HT-29 (cell line): ENCODE measurements at regions not wholly inside any gene's neighbourhood (a gene's known extent, or its start where the extent isn't known, plus 50 kb on each side); places are given as distances from the start of the nearest gene placed in this dataset.

Experiments
- DNase-seq: peaks from one replicate; pipeline ENCODE4 v3.0.0-alpha.2; 2015; ENCODE audit warnings: low spot score

DNA sequence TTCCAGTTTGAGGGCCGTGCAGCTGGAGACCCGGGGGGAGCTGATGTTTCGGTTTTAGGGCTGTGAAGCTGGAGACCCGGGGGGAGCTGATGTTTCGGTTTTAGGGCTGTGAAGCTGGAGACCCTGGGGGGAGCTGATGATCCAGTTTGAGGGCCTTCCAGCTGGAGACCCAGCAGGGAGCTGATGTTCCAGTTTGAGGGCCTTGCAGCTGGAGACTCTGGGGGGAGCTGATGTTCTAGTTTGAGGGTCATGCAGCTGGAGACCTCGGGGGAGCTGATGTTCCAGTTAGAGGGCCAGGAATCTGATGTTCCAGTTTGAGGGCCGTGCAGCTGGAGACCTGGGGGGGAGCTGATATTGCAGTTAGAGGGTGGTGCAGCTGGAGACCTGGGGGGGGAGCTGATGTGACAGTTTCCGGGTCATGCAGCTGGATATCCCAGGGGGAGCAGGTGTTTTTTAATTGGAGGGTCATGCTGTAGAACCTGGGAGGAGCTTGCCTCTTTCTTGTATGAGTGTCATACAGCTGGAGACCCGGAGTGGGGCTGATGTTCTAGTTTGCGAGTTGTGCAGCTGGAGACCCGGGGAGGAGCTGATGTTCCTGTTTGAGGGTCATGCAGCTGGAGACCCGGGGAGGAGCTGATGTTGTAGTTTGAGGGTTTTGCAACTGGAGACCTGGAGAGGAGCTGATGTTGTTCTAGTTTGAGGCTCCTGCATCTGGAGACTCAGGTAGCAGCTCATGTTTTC is 153.2 kb downstream of the RTP5 start:
- no peak for DNase-seq

DNA sequence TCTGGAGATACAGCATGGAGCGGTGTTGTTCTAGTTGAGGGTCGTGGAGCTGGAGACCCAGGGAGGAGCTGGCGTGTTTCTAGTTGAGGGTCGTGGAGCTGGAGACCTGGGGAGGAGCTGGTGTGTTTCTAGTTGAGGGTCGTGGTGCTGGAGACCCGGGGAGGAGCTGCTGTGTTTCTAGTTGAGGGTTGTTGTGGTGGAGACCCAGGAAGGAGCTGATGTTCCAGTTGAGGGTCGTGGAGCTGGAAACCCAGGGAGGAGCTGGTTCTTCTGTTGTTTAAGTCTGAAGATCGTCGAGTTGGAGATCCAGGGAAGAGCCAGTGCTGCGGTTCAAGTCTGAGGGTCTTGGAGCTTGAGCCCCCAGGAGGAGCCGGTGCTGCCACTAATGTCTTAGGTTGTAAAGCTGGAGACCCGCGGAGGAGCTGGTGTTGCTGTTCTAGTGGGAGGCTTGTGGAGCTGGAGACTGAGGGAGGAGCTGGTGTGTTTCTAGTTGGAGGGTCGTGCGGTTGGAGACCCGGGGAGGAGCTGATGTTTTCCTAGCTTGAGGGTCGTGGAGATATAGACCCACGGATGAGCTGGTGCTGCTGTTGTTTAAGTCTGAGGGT is 155.3 kb downstream of the RTP5 start:
- no peak for DNase-seq

DNA sequence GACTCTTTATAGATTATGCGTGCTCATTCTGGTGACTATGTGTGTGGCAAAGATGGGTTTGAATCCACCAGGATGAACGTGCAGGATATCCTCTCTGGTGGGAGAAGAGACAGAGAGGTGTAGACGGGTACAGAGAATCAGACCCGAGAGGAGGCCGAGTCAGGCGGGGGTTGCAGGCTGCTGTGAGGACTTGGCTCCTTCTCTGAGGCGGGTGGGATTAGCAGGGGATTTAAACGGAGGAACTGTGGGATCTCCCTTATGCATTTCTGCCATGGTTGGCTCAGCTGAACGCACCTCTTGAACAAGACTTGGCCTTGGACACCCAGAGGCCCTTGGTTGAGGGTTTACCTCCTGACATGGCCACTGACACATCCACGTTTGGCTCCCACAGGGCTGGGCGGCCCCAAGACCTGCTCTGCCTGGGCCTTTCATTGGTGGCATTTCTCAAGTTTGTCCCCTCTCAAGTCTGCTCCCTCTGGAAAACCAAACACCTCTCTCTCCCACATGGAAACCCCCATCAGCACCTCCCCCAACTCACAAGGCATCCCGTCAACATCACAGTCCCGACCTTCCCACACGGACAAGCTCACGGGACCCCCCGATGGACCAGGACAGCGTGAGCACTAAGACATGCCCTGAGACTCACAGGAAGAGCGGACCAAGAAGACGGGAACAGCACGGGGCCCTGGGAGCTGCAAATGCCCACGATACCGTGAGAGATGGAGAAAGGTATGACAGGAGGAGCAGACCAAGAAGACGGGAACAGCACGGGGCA is 158.3 kb downstream of the RTP5 start:
- DNase-seq = no peak

DNA sequence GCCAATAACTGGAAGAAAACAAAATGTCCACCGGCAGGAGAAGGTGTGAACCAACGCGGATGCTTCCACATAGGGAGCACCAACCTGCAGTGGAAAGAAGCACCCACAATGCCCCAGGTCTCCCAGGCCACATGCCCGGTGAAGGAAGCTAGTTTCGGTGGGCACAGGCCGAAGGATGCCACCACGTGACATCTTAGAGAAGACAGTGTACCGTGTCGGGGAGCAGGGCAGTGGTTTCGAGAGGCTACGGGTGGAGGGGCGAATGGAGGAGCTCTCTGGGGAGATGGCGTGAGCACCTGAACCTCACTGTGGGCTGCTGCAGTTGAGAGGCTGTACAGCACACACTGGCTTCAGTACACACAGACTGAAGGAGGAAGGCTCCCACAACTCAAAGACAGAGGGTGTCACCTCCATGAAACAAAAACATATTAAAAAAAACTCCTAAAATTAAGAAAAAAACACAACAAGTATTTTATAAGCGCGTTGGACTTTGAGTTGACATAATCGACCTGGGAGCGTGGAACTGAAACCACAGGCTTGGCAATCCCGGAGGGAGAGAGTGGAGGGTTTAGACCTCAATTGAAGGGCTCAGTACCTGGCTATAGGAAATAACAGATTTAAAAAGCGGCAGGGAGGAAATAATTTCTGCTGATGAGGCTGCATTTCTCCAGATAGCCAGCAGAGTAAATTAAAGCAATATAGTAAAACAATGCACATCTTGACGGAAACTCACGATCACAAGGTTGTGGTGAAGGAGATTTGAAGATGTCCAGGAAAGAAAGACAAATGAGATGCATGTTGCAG is 160.1 kb downstream of the RTP5 start:
- peak; percentile 4 for DNase-seq

DNA sequence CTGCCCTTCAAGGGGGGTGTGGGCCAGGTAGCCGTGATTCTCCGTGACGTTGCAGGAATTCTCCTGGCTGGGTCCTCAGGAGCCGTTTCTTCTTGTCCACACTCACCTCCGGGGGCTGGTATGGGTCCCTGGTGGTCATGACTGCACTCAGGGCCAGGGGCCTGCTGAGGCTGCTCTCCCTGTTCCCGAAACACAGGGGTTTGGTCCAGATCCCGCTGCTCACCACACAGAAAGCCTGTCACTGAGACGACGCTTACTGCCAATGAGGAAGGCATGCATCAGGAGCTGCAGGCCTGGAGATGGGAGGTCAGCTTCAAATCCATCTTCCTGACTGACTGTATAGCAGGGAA is 160.7 kb downstream of the RTP5 start:
- no peak for DNase-seq

DNA sequence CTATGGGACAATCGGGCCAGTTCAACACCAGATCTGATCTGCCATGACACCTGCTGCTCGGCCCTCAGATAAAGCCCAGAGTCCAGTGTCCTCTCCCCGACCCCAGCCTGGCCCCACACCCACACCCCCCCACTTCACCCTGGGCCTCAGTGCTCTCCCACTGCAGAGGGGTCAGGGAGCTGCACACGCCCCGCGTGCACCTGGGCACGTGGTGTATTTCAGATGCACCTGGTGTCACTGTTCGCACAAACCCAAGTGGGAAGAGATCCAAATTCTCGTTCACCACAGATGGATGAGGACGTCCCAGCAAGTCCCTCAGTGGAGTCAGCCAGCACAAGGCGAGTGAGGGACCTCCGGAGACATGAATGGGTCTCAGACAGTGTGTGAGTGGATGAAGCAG is 161.3 kb downstream of the RTP5 start:
- no peak for DNase-seq

DNA sequence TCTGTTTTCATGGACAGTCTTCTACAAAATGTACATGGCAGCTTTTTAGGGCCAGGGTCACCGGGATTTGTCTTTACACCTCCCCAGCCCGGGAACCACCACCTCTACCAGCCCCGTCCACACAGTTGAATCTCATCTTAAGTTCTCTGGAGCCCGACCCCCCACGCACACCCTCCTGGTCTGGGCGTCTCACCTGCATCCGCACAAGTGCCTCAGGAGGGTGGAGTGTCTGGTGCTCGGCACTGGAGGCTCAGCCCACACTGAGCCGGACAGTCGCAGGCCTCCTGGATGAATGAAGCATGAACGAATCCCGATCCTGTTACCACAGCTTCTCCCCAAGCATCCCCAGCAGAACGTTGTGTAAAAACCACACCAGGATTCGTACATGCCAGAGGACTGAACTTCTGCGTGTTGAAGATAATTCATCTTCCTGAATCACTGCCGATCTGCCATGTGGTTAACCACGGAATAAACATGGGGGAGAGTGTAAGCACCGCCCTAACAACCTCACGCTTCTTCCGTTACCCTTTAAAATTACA is 162.0 kb downstream of the RTP5 start:
- no peak for DNase-seq

DNA sequence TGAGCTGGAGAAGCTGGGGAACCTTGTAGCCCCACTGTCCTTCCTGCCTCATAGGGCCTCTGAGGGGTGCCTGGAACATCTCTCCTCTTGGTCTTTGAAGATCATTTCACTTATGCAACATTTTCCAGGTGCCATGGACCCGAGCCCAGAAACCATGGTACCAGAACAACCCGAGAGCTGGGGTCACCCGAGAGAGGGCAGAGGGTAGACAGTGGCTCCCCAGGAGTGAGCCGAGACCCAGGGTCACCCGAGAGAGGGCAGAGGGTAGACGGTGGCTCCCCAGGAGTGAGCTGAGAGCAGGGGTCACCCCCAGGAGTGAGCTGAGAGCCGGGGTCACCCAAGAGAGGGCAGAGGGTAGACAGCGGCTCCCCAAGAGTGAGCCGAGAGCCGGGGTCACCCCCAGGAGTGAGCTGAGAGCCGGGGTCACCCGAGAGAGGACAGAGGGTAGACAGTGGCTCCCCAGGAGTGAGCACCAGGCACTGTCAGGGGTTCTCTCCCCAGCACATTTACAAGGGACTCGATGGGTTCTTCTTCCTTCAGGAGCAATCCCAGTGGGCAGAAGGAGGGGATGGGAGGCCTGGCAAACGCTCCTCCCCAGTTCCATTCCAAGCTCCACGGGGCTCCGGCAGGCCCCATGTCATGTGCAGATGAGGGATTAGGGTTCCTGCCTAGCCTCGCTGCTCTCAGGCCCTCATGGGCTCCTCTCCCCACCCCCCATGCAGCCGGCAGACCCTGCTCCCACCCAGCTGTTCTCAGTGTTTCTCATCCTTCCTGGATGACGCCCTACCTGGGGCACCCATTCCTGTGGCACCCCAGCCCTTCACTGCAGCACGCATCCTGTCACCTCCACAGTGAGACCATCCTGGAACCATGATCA is 163.5 kb downstream of the RTP5 start:
- DNase-seq = no peak

DNA sequence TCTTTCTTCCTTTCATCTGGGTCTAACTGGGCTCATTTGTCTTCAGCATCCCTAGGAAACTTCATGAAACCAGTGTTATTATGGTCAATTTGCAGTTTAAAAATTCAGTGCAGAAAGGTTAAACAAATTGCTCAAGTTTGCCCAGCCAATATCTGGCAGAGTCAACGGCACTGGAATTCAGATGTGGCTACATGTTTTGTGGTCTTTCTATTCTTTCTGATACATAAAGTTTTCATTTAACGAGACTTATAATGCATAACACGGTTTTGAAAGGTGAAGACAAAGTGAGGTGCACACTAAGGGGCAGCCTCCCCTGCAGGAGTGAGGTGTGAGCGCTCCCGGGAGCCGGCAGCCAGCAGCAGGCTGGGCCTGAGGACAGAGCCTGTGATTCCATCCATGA is 164.6 kb downstream of the RTP5 start:
- no peak for DNase-seq

DNA sequence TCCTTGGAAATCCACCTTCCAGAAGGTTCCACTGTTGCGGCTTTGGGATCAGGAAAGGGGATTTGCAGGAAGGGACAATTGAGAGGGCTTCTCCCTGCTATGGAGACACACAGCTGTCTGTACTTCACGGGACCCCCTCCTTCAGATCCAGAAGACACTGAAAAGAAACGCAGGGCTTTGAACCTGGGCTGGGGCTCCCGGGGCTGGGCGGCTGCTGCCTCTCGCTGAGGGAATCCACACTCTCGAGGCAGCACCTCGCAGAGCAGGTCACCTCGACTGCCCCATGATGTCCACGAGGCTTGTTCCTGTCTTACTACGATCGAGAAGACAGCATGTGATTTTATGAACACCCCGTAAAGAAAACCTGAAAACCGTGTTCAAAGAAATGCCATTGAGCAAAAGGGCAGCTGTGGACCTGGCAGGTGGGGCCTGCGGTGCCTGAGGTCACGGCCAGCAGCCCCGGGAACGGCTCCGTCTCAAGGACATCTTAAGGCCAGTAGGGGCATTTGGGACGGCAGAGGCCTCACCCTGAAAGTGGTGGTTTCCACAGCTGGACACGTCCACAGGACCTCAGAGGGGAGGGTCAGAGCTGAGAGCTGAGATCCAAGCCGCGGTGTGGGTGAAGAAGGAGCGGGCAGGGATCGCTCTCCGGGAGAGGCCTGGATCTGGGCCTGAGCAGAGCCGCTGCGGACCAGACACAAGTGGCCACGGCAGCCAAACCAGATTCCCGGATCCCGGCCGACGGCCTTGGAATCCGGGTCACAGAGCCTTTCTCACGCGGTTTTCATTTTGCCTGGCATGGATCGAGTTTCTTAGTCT is 165.7 kb downstream of the RTP5 start:
- DNase-seq = no peak

DNA sequence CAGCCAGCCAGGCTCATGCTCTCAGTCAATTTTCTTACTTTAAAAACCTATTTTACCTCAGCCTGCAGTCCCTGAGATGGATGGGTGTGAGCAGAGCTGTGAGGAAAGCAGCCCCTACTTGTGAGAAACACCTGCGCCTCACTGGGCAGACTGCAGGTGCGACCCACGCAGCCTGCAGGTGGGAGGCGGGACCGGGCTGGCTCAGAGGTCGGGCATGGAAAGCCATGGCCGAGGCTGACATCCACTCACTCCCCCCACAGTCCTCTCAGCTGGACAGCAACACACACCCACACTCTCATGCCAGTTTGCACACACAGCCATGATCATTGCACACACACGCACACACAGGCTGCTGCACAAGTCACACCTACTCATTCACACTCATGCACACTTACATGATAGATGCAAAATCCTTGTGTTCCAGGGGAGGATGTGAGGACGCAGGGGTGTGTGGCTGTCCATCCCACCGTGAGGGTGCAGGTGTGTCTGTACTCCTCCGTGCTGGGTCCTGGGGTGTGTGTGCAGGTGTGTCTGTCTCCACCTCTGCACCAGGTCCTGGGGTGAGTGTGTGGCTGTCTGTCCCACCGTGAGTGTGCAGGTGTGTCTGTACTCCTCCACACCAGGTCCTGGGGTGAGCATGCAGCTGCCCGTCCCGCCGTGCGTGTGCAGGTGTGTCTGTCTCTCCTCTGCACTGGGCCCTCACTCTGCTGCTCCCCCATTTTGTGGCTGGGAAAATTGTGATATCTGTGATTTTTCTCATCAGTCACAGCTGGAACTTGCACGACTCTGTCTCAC is 166.5 kb downstream of the RTP5 start:
- DNase-seq = no peak

DNA sequence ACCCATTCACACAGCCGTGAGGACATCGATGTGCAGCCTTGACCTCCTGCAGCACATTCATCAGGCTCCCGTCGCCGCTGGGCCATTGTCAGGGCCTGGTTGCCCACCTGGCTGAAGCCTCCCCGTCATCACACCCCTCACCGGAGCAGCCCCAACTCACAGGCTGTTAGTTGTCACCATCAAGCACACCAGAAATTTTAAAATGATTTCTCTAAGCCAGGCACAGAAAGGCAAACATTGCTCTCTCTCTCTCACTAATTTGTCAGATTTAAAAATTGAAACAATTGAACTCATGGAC is 167.1 kb downstream of the RTP5 start:
- DNase-seq = no peak

DNA sequence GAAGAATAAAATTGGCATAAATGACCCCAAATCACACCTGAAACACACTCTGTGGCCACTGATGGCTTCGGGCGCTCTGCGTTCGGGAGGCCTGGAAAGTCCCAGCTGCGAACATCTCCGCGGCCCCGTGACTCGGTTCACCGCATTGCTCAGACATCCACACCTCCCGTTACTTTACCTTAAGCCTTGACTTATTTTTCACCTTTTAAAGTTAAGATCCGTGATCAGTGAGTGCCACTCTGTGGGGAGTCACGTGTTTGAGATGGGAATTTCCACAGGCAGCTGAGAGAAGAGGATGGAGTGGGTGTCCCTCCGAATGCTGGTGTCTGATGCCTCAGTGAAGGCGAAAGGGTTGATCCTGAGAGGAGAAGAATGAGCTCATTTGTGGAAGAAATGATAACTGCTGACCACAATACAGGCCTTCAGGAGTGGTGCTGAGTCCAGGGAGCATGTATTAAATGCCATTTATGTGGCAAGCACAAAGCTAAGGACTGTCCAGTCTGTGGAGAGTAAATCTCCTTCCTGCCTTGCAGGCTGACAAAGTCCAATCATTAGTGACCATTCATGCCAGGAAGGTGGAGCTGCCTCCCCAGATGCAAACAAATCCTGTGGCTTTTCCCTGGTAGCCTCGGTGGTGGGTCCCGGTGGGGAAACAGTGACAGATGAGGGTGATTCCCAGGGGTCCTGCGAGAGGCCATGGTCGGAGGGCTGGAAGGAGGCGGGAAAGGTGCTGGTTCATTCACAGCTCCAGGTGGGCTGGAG is 168.8 kb downstream of the RTP5 start:
- no peak for DNase-seq

DNA sequence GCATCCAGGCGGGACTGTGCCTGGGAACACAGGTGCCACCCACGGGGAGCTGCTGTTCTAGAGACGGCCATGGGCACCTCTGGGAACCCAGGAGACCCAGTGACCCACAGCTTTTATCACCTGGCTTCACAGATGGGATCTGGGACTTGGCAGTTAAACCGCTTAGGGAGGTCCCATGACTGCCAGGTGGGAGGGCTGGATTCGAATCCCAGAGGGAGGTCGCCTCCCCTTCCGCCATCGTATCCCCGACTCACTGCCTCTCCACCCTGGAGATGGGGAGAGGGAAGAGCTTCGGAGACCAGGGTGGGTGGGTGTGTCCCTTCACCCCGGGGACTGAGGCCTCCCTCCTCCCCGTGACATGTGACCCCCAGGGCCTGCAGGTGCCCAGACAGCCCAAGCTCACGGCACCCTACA is 169.4 kb downstream of the RTP5 start:
- no peak for DNase-seq

DNA sequence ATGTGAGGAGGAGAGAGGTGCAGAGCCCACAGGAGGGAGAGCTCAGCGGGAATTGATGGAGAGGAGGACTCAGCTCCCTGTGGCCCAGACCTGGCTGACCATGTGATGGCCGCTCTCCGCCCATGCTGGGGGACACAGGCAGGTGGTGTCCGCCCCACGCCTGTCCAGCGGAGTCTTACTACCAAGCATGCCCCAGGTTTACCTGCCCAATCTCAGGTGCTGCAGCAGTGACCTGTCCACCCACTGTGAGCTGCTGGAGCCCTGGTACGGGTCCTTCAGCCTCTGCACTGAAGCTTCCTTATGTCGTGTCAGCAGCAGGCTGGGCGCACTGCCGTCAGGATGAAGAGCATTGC is 170.8 kb downstream of the RTP5 start:
- no peak for DNase-seq

DNA sequence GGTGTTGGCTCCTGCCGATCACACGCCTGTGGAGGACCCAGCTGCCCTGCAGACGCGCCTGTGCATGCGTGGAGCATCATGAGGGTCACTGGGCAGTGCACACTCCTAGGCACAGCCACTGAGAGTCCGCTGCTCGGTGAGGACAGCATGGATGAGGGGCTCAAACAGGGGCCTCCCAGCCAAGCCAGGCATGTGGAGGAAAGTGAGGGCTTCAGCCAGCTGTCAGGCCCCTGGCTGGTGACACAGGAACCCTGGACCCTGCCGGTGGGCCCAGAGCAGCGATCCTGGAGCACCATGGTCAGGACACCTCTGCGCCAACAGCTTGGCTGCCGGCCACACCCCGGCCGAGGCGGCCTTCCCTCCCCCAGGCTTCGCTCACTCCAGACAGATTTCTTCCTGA is 171.2 kb downstream of the RTP5 start:
- no peak for DNase-seq

DNA sequence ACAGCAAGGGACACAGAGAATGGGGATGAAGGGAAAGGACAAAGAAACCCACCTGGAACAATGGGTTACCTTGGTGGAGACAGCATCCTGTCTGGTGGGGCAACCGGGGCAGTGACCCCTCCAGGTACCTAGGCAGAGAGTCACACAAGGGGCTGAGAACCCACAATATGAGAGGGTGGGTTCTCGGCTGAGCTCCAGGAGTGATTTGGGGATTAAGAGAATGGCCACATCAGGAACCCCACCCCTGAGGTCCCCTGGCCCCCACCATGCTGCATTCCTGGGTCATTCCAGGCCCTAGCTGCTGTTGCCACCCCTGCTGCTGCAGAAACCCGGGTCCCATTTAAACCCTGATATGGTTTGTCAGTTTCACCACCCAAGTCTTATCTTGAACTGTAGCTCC is 172.3 kb downstream of the RTP5 start:
- no peak for DNase-seq

DNA sequence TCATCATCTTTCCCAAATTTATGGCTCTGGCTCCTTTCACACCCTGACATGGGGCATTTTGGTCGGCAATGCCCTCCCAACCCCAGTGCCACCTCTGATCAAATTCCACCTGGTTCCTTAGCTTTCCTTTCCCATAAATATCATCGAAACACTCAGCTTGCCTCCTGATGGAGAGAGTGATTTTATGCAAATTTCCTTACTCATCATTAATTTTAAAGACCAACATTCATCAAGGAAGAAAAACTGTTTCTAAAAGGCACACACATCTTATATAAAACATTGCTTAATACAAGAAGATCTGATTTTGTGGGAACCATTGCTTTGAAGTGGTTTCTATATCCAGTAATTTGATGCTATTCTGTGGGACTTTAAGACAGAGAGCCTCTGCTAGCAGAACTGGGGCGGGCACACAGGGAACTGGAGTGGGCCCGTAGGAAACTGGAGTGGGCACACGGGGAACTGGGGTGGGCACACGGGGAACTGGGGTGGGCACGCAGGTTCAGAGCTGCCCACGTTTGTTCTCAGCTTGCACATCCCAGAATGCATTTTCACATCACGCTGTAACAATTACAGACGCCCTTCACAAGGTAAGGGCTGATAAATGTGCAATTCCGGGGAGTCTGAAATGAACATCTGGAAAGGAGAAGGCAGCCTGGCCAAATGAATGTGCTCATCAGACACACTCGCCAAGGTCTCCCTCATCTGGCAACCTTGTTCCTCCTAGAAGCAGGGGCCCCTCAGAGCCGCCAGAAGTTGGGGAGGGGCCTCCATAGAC is 174.2 kb downstream of the RTP5 start:
- DNase-seq = no peak
